HG03095 (cell line): ENCODE measurements at regions not wholly inside any gene's neighbourhood (a gene's known extent, or its start where the extent isn't known, plus 50 kb on each side); places are given as distances from the start of the nearest gene placed in this dataset.
"Not testable (repeated sequence)": the region's sequence is repeated elsewhere in the genome, so short reads cannot be mapped to it uniquely, and the experiment has no call there.

Source experiments
- ATAC-seq: cut with Tn5 transposase; IDR thresholded peaks from one replicate; pipeline ENCODE4 v1.9.1; 2021; ENCODE audit warnings: moderate library complexity; ENCODE audit not compliant: unreplicated experiment

- no peak for ATAC-seq
Measured at GRCh38 chr4:148575577-148575976, 133.4 kb upstream of the NR3C2 start.

- no peak for ATAC-seq
Measured at GRCh38 chr4:148574911-148575310, 132.7 kb upstream of the NR3C2 start.

- ATAC-seq = no peak
Measured at GRCh38 chr4:148574502-148574901, 132.3 kb upstream of the NR3C2 start.

- no peak for ATAC-seq
Measured at GRCh38 chr4:148574066-148574465, 131.9 kb upstream of the NR3C2 start.

GRCh38 chr4:148573296-148573695, 131.1 kb upstream of the NR3C2 start:
- ATAC-seq = no peak

GRCh38 chr4:148565801-148566200, 123.6 kb upstream of the NR3C2 start:
- ATAC-seq = no peak

- no peak for ATAC-seq
Measured at GRCh38 chr4:148563684-148564083, 121.5 kb upstream of the NR3C2 start.

GRCh38 chr4:148561467-148561866, 119.3 kb upstream of the NR3C2 start:
- no peak for ATAC-seq

GRCh38 chr4:148557793-148558192, 115.6 kb upstream of the NR3C2 start:
- no peak for ATAC-seq

GRCh38 chr4:148550788-148551187, 108.6 kb upstream of the NR3C2 start:
- ATAC-seq = no peak

- no peak for ATAC-seq
Measured at GRCh38 chr4:148542922-148543623, 100.9 kb upstream of the NR3C2 start.

- ATAC-seq = no peak
Measured at GRCh38 chr4:148540622-148541326, 98.6 kb upstream of the NR3C2 start.

- ATAC-seq = no peak
Measured at GRCh38 chr4:148539387-148539786, 97.2 kb upstream of the NR3C2 start.

GRCh38 chr4:148533851-148534250, 91.6 kb upstream of the NR3C2 start:
- ATAC-seq = not testable (repeated sequence)

GRCh38 chr4:148530114-148530513, 87.9 kb upstream of the NR3C2 start:
- ATAC-seq = no peak

GRCh38 chr4:148527571-148527970, 85.4 kb upstream of the NR3C2 start:
- no peak for ATAC-seq

GRCh38 chr4:148522995-148523394, 80.8 kb upstream of the NR3C2 start:
- ATAC-seq = no peak

GRCh38 chr4:148515248-148515647, 73.0 kb upstream of the NR3C2 start:
- ATAC-seq = no peak

- no peak for ATAC-seq
Measured at GRCh38 chr4:148514581-148514980, 72.4 kb upstream of the NR3C2 start.

GRCh38 chr4:148514041-148514440, 71.8 kb upstream of the NR3C2 start:
- ATAC-seq = no peak

- no peak for ATAC-seq
Measured at GRCh38 chr4:148510211-148510610, 68.0 kb upstream of the NR3C2 start.

- no peak for ATAC-seq
Measured at GRCh38 chr4:148503681-148504080, 61.5 kb upstream of the NR3C2 start.

GRCh38 chr4:148497258-148497657, 55.0 kb upstream of the NR3C2 start:
- ATAC-seq = no peak
